Stomach (tissue), 4 donors: ENCODE measurements at regions not wholly inside any gene's neighbourhood (a gene's known extent, or its start where the extent isn't known, plus 50 kb on each side); places are given as distances from the start of the nearest gene placed in this dataset.

Experiments
- POLR2A ChIP-seq, 4 donors: fragments of 450-650 bp; IDR thresholded peaks; one replicate each; pipeline ENCODE4 v1.6.1; 2016; ENCODE audit warnings: antibody characterized with exemption in 4 of 4, control low read depth in 2 of 4, mild to moderate bottlenecking in 1 of 4, moderate library complexity in 1 of 4
- POLR2AphosphoS5 ChIP-seq, 3 donors: sonication (generic); formaldehyde crosslinking; IDR thresholded peaks; one replicate each; pipeline ENCODE4 v1.6.1; 2016; ENCODE audit warnings: antibody characterized with exemption in 3 of 3
- TF ChIP-seq, protein P1 (sequence below), 7 experiments: fragments of 450-650 bp in 4 of 7; fragments of 200-600 bp in 3 of 7; sonication (generic) in 3 of 7; IDR thresholded peaks; one replicate each; pipeline ENCODE4 v1.5.1; 2016 to 2019; ENCODE audit warnings: antibody characterized with exemption in 7 of 7, control low read depth in 2 of 7, mild to moderate bottlenecking in 1 of 7

DNA sequence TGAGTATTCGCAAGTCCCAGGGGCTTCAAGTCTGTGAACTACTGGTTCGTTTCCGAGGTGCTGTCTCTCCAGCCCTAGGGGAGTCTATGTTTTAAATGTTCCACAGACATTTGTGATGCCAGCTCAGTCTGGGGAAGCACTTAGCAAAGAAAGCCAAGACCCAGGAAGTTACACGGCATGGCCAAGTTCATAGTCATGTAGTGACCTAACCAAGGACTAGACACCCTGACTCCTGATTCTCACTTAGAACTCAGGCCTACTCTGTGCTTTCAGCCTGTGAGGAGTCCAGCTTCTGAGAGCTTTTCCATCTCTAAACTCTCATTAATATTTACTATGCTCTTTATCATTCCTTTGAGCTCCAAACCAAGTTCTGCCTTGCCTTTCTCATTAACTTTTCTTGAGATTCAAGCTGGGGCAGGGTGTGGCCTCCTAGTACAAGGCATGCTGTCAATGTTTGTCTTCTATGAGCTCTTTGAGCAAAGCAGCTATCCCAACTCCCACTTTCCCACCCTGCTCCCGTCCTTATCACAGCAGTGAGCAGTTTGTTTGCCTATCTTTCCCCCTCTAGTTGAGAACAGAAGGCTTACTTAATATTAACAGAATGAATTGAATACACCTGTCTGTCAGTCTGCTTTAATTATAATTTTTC, 105.4 kb upstream of the FAM9C start:
- TF ChIP-seq, protein P1, sequence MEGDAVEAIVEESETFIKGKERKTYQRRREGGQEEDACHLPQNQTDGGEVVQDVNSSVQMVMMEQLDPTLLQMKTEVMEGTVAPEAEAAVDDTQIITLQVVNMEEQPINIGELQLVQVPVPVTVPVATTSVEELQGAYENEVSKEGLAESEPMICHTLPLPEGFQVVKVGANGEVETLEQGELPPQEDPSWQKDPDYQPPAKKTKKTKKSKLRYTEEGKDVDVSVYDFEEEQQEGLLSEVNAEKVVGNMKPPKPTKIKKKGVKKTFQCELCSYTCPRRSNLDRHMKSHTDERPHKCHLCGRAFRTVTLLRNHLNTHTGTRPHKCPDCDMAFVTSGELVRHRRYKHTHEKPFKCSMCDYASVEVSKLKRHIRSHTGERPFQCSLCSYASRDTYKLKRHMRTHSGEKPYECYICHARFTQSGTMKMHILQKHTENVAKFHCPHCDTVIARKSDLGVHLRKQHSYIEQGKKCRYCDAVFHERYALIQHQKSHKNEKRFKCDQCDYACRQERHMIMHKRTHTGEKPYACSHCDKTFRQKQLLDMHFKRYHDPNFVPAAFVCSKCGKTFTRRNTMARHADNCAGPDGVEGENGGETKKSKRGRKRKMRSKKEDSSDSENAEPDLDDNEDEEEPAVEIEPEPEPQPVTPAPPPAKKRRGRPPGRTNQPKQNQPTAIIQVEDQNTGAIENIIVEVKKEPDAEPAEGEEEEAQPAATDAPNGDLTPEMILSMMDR (IDR thresholded peaks at IDR 0.05), result no peak
- TF ChIP-seq POLR2A (IDR thresholded peaks at IDR 0.05) (no peak), POLR2AphosphoS5 (IDR thresholded peaks at IDR 0.05) (no peak)
